ENCODE measurements at regions not wholly inside any gene's neighbourhood (a gene's known extent, or its start where the extent isn't known, plus 50 kb on each side); places are given as distances from the start of the nearest gene placed in this dataset.
A peak's percentile ranks its signal among the peaks of the same experiment; 100 is the strongest.

DNA sequence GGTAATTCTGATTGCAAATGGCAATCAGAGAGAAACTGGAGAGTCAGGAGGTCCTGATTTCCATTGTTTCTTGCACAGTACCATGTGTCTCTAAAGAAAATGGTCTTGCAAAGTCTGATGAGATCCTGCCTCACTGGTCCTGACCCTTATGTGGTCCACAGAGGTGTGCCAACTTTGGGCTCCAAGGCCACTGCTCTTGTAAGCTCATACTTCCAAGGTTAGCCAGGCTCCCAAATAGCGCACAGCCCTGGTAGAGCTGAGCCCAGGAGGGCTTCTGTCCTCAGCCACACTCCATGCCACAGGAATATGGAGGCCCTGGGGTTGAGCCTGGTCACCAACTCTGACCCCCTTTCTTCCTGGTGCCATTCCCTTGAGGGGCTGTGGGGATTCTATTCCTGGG lies 80.7 kb downstream of the SDC1 start:
- H3K4me1 Mint-ChIP-seq = peaks cover 33% of the 10 kb centered on the region

More for the DNA sequence above, 80.7 kb downstream of the SDC1 start:
- ChIA-PET POLR2A (no interaction called here), CTCF (interaction anchor here (1.1 kb wide), 1 partner anchor 9 kb away, joined by 3 read pairs; no protein-coding TSS in a partner anchor)
- peak overlapping the region; percentile 39; the same call in 1 of the 2 replicates for H3K27ac Mint-ChIP-seq
- H3K9me3 Mint-ChIP-seq = no peaks in the 10 kb centered on the region
- H3K27me3 Mint-ChIP-seq (ENCODE audit: low read depth) = no peaks in the 10 kb centered on the region; the same call in 1 of the 2 replicates
- no peak overlapping the region for H3K4me3 Mint-ChIP-seq
- H3K36me3 Mint-ChIP-seq = no peaks in the 10 kb centered on the region
- no peak for DNase-seq (ENCODE audit: low spot score)
- no peak for TF ChIP-seq ZNF138 (CRISPR knock-in tag; conservative IDR thresholded peaks at IDR 0.05)
- TF ChIP-seq OVOL2 (CRISPR knock-in tag; IDR thresholded peaks at IDR 0.05; ENCODE audit: borderline replicate concordance) = no peak
- no peak for TF ChIP-seq EMX1 (CRISPR knock-in tag; IDR thresholded peaks at IDR 0.05)
- TF ChIP-seq, protein P1, sequence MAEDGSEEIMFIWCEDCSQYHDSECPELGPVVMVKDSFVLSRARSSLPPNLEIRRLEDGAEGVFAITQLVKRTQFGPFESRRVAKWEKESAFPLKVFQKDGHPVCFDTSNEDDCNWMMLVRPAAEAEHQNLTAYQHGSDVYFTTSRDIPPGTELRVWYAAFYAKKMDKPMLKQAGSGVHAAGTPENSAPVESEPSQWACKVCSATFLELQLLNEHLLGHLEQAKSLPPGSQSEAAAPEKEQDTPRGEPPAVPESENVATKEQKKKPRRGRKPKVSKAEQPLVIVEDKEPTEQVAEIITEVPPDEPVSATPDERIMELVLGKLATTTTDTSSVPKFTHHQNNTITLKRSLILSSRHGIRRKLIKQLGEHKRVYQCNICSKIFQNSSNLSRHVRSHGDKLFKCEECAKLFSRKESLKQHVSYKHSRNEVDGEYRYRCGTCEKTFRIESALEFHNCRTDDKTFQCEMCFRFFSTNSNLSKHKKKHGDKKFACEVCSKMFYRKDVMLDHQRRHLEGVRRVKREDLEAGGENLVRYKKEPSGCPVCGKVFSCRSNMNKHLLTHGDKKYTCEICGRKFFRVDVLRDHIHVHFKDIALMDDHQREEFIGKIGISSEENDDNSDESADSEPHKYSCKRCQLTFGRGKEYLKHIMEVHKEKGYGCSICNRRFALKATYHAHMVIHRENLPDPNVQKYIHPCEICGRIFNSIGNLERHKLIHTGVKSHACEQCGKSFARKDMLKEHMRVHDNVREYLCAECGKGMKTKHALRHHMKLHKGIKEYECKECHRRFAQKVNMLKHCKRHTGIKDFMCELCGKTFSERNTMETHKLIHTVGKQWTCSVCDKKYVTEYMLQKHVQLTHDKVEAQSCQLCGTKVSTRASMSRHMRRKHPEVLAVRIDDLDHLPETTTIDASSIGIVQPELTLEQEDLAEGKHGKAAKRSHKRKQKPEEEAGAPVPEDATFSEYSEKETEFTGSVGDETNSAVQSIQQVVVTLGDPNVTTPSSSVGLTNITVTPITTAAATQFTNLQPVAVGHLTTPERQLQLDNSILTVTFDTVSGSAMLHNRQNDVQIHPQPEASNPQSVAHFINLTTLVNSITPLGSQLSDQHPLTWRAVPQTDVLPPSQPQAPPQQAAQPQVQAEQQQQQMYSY (CRISPR knock-in tag; IDR thresholded peaks at IDR 0.05) = no peak
- TF ChIP-seq RELA (CRISPR knock-in tag; IDR thresholded peaks at IDR 0.05; ENCODE audit: borderline replicate concordance) = no peak
- TF ChIP-seq, protein P2, sequence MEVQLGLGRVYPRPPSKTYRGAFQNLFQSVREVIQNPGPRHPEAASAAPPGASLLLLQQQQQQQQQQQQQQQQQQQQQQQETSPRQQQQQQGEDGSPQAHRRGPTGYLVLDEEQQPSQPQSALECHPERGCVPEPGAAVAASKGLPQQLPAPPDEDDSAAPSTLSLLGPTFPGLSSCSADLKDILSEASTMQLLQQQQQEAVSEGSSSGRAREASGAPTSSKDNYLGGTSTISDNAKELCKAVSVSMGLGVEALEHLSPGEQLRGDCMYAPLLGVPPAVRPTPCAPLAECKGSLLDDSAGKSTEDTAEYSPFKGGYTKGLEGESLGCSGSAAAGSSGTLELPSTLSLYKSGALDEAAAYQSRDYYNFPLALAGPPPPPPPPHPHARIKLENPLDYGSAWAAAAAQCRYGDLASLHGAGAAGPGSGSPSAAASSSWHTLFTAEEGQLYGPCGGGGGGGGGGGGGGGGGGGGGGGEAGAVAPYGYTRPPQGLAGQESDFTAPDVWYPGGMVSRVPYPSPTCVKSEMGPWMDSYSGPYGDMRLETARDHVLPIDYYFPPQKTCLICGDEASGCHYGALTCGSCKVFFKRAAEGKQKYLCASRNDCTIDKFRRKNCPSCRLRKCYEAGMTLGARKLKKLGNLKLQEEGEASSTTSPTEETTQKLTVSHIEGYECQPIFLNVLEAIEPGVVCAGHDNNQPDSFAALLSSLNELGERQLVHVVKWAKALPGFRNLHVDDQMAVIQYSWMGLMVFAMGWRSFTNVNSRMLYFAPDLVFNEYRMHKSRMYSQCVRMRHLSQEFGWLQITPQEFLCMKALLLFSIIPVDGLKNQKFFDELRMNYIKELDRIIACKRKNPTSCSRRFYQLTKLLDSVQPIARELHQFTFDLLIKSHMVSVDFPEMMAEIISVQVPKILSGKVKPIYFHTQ (CRISPR knock-in tag; IDR thresholded peaks at IDR 0.05) = no peak
- no peak for TF ChIP-seq CREB1 (CRISPR knock-in tag; IDR thresholded peaks at IDR 0.05)
- TF ChIP-seq, protein P3, sequence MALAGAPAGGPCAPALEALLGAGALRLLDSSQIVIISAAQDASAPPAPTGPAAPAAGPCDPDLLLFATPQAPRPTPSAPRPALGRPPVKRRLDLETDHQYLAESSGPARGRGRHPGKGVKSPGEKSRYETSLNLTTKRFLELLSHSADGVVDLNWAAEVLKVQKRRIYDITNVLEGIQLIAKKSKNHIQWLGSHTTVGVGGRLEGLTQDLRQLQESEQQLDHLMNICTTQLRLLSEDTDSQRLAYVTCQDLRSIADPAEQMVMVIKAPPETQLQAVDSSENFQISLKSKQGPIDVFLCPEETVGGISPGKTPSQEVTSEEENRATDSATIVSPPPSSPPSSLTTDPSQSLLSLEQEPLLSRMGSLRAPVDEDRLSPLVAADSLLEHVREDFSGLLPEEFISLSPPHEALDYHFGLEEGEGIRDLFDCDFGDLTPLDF (CRISPR knock-in tag; IDR thresholded peaks at IDR 0.05) = no peak
- no peak for TF ChIP-seq ZNF416 (CRISPR knock-in tag; IDR thresholded peaks at IDR 0.05)
- no peak for TF ChIP-seq AFF4 (CRISPR knock-in tag; IDR thresholded peaks at IDR 0.05; ENCODE audit: borderline replicate concordance)
- no peak for TF ChIP-seq FOXK1 (CRISPR knock-in tag; IDR thresholded peaks at IDR 0.05)
- TF ChIP-seq, protein P4, sequence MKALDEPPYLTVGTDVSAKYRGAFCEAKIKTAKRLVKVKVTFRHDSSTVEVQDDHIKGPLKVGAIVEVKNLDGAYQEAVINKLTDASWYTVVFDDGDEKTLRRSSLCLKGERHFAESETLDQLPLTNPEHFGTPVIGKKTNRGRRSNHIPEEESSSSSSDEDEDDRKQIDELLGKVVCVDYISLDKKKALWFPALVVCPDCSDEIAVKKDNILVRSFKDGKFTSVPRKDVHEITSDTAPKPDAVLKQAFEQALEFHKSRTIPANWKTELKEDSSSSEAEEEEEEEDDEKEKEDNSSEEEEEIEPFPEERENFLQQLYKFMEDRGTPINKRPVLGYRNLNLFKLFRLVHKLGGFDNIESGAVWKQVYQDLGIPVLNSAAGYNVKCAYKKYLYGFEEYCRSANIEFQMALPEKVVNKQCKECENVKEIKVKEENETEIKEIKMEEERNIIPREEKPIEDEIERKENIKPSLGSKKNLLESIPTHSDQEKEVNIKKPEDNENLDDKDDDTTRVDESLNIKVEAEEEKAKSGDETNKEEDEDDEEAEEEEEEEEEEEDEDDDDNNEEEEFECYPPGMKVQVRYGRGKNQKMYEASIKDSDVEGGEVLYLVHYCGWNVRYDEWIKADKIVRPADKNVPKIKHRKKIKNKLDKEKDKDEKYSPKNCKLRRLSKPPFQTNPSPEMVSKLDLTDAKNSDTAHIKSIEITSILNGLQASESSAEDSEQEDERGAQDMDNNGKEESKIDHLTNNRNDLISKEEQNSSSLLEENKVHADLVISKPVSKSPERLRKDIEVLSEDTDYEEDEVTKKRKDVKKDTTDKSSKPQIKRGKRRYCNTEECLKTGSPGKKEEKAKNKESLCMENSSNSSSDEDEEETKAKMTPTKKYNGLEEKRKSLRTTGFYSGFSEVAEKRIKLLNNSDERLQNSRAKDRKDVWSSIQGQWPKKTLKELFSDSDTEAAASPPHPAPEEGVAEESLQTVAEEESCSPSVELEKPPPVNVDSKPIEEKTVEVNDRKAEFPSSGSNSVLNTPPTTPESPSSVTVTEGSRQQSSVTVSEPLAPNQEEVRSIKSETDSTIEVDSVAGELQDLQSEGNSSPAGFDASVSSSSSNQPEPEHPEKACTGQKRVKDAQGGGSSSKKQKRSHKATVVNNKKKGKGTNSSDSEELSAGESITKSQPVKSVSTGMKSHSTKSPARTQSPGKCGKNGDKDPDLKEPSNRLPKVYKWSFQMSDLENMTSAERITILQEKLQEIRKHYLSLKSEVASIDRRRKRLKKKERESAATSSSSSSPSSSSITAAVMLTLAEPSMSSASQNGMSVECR (CRISPR knock-in tag; IDR thresholded peaks at IDR 0.05; ENCODE audit: borderline replicate concordance) = no peak
- no peak for TF ChIP-seq ATF3 (CRISPR knock-in tag; conservative IDR thresholded peaks at IDR 0.05)
- TF ChIP-seq SMAD3 (CRISPR knock-in tag; IDR thresholded peaks at IDR 0.05; ENCODE audit: borderline replicate concordance) = no peak
- no peak for TF ChIP-seq ZNF121 (CRISPR knock-in tag; IDR thresholded peaks at IDR 0.05)
- no peak for TF ChIP-seq ZNF232 (CRISPR knock-in tag; IDR thresholded peaks at IDR 0.05)
- no peak for TF ChIP-seq ATF1 (CRISPR knock-in tag; IDR thresholded peaks at IDR 0.05)
- TF ChIP-seq NR2C2 (CRISPR knock-in tag; IDR thresholded peaks at IDR 0.05) = no peak
- no peak for TF ChIP-seq ELF4 (CRISPR knock-in tag; IDR thresholded peaks at IDR 0.05; ENCODE audit: low read depth)
- TF ChIP-seq FOXP1 (CRISPR knock-in tag; IDR thresholded peaks at IDR 0.05; ENCODE audit: borderline replicate concordance) = no peak
- ATAC-seq = no peak
